CD4-positive, alpha-beta T cell treated with Interleukin-4 for 1 hour (primary cell): ENCODE measurements at regions not wholly inside any gene's neighbourhood (a gene's known extent, or its start where the extent isn't known, plus 50 kb on each side); places are given as distances from the start of the nearest gene placed in this dataset.

Source experiments
- DNase-seq, 2 donors: peaks; one replicate each; pipeline ENCODE4 v3.0.0-alpha.2; 2020 to 2022

DNA sequence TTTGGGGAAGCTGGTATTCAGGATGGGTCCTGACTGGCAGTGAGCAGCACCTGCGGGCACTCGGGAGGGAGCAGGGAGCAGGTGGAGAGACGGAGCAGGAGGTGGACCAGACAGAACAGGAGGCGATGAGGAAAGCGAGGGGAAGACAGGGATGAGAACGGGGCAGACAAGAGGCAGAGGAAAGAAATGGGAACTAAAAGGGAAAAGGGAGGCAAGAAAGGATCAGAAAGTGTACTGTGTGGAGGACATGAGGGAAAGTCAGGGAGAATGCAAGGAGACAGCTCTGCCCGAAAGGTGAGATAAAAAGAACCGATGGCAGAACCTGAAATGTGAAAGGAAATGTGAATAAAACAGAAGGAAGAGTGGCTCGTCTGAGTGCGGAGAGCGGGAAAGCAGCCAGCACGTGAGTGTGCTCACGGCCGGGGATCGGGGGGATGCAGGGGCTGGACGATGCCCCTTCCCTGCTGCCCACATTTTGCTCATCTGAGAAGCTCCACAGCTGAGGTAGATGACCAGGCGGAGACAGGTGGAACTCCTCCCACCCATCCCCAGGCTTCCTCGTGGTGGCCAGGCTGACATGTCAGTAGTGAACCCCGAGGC lies 494.4 kb upstream of the B3GAT1 start:
- no peak for DNase-seq

GRCh38 chr11:134905928-134906327 lies 493.9 kb upstream of the B3GAT1 start:
- no peak for DNase-seq

DNA sequence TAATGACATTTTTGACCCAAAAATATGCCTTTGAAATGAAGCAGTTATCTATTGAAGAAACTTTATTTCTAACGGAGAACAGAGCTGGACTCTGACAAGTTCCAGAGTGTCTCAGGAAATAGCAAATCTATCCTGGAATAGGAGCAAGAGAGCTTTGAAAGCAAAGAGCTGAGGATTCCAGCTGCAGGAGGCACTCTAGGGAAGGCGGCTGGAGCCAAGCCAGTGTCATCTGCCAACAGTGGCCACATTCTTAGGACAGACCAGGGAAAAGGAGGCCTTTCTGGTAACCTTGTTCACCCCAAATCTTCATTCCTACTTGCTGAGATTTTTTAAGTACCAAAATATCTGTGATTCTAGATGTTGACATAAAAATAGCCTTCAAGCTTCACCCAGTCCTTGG lies 493.5 kb upstream of the B3GAT1 start:
- no peak for DNase-seq

- DNase-seq: no peak
These were observed 492.2 kb upstream of the B3GAT1 start for GRCh38 chr11:134904103-134904790.

DNA sequence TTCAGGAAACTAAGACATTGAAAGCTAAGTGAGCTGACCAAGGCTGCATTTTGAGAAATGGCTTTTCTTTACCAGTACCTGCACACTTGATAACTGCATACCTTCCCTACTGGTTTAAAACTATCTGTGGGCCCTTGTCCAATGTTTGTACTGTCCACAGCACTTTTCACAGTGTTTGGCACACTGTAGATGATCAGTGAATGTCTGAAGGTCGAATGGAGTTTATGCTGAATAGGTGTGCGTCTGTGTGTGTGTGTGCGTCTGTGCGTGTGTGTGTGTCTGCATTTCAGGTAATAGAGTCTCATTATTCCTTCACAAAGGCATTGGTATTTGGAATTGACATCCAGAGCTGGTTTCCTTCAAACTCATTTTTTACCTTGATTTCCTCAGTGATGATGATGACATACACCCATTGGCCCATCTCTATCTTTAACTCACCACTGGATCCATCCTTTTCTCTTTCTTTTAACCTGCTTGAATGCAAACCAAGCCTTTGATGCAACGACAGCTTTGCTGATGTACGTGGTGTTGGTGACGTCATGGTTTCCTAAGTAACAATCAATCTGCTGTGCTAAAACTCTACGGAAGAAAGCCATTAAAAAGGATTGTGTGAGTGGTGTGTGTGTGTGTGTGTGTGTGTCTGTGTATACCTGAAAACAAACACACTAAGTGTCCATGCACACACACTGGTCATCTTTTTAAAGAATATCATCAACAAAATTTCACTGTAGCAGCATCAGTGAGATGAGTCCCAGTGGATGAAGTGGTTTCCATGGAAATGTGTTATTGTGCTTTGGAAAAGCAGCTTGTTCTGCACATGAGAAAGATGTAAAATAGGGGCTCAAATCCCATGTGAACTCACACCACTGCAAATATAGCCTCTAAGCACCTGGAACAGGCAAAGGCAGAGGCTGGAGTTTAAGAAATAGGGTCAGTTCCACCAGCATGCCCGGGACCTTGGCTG lies 490.2 kb upstream of the B3GAT1 start:
- DNase-seq: no peak

GRCh38 chr11:134901542-134901941 lies 489.5 kb upstream of the B3GAT1 start:
- no peak for DNase-seq

DNA sequence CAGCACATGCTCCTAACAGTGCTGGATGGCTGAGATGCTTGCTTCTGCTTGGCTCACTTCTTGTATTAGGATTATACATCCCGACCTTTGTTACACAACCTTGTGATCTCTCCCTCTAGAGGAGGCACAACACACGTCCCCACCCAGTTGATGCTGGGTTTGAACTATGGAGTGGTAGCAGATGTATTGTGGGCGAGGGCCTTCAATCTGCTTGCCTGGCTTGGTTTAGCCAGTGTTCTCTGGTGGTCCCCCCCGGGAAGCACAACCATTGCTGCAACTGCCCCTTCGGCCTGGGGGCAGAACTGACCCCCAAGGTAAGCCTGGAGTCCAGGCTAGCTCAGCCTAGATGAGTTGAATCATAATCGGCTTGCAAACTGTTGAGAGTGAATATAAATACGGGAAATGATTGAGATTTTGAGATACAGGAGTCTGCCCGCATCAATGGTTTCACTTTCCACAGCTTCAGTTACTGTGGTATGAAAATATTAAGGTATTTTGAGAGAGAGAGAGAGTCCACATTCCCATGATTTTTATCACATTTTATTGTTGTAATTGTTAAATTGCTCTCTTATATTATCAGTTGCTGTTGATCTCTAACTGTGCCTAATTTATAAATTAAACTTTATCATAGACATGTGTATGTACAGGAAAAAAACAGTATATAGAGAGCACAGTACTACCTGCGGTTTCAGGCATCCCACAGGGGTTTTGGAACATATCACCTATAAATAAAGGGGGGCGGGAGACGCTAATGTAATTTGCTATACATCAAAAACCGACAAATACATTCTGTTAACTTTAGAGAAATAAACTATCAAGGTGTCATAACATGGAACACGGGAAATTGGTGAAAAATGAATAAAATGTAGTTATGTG lies 482.0 kb upstream of the B3GAT1 start:
- DNase-seq: no peak

- no peak for DNase-seq
These were observed 478.4 kb upstream of the B3GAT1 start for GRCh38 chr11:134890446-134890845.

GRCh38 chr11:134889832-134890231 lies 477.8 kb upstream of the B3GAT1 start:
- DNase-seq: no peak

GRCh38 chr11:134888821-134889220 lies 476.8 kb upstream of the B3GAT1 start:
- no peak for DNase-seq

DNA sequence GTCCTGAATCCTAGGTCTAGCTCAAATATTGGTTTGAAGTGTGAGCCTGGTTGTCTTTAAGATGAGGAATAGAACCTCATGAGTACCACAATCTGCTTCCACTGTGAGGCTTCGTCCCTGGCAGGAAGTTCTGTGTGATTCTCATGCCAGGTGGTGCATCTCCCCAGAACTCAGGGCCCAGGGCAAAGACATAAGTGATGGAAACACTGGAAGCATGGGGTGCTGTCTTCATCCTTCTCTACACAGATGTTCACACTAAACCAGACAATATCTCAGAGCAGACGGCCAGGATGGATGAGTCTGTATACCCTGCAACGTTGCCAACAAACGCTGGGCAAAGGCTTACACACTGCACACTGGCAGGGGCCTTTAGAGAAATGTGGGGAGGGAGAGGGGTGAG lies 475.9 kb upstream of the B3GAT1 start:
- no peak for DNase-seq

DNA sequence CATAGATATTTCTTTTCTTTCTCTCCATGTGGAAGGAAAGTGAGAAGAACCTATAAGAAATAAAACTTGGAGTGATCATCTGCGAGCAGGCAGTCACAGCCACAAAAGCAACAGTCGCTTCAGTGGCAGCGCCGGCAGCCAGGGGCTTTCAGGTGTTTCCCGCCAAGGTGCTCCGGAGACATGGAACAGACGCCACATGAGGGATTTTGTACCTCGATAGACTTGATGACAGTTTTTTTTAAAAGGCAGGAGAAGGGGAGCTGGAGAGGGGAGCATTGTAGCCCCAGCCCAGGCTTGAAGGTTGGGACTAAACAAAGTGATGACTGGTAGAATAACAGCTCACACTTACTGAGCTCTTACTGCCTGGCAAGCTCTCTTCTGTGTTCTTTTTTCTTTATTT lies 471.4 kb upstream of the B3GAT1 start:
- no peak for DNase-seq

GRCh38 chr11:134882671-134883297 lies 470.7 kb upstream of the B3GAT1 start:
- DNase-seq: no peak

- DNase-seq: no peak
These were observed 470.1 kb upstream of the B3GAT1 start for GRCh38 chr11:134882141-134882540.

- no peak for DNase-seq
These were observed 468.7 kb upstream of the B3GAT1 start for GRCh38 chr11:134880788-134881187.

DNA sequence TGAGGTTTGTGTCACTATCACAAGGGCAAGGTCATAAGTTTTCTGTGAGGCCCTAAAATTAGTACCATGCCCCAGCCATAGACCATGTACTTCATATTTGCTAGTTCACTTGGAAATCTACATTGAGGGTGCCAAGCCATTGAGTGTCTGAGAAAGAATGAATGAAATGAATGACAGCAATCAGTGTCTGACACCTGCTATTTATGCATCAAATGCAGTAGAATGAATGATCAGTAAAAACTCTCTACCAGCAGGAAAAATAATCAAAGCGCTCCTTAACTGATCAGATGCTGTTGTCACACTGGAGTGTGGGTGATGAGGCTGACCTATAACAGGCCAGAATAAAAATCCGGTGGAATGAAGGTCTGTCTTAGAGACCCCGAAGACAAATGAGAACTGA lies 467.9 kb upstream of the B3GAT1 start:
- no peak for DNase-seq

DNA sequence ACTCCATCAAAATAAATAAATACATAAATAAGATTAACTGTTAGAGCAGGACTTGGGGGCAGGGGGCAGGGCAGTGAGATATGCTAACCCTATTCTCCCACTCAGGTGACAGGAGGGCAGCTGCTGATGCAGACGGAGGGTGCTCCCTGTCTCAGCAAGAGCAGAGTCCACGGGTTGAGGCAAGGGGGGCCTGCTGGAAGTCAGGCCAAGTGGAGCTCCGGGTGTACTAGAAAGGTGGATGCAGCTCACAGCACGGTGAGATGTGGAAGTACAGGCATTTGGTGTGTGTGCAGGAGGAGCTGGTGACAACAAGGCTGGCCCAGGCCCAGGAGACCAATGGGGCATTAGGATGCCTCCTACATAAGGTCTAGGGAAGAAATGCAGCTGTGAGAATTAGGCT lies 467.3 kb upstream of the B3GAT1 start:
- DNase-seq: no peak

- DNase-seq: no peak
These were observed 466.7 kb upstream of the B3GAT1 start for GRCh38 chr11:134878785-134879184.

DNA sequence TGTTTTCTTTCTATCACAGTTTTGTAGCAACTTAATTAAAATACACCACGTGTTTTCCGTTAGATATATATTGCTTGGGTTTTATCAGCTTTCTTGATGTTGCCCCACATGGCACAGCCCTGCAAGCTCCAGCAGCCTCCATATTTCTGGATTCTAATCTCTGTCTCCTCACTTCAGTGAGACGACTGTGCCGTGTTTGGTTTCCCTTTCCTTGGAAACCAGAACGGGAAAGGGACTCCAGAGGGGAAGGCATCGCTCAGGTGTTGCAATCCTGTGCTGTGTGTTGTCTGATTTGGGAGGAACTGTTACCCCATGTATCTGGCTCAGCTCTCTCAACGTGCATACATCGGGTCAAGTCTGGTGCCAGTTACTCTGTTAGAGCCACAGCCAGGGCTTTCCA lies 464.2 kb upstream of the B3GAT1 start:
- no peak for DNase-seq

DNA sequence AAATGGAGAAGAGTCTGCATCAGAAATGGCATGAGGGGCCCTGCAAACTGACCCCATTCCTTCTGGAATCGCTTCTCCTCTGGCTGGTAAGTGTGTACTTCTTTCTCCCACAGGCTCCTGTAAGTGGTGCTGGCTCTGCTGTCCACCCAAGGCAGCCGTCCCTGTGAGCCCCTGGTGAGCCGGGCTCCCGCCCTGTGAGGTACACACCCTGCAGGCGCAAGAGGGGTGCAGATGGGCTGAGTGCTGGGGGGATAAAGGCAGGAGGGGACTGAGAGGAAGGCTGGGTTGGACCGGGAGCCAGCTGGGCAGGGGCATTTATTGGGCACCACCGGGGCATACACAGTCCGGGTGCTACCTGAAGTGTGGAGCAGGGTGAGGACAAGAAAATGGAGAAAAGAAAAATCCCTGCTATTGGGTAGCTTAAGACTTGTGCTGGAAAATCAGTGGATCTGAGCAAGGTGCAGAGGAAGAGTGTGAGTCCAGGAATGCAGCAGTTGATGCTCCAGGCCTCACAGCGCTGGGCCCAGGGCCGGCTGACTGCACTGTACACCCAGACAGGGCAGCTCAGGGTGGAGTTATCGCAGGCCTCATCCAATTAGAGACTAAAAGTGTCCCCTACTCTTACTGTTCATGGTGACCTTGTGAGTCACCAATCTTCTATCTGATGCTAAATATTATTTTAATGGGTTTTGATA lies 455.1 kb upstream of the B3GAT1 start:
- no peak for DNase-seq

- DNase-seq: no peak
These were observed 454.2 kb upstream of the B3GAT1 start for GRCh38 chr11:134866215-134866614.

DNA sequence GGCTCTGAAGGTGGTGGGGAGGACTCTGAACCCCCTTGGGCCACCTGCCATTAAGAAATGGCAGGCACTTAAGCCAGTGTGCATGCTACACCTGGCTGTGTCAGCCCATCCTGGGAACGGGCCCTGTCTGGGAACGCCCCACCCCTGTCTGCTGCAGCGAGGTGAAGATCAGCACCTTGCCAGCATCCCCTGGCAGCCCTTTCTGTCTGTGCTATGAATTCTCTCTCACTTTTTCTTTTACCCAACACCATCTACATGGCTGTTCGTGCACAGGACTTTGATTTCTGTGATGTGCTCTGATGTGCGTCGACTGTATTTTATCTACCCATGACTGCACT lies 452.9 kb upstream of the B3GAT1 start:
- no peak for DNase-seq
